Adrenal gland (tissue), 5 donors: ENCODE measurements at regions not wholly inside any gene's neighbourhood (a gene's known extent, or its start where the extent isn't known, plus 50 kb on each side); places are given as distances from the start of the nearest gene placed in this dataset.

Source experiments
- CTCF ChIP-seq, 6 experiments: fragments of 450-650 bp in 4 of 6; fragments of 200-600 bp in 2 of 6; sonication (generic) in 1 of 6; IDR thresholded peaks; 1 replicate in 5 of 6; 2 replicates in 1 of 6; pipeline versions ENCODE4 v1.5.1 to v1.8.0; 2016 to 2021; ENCODE audit warnings: antibody characterized with exemption in 6 of 6, mild to moderate bottlenecking in 2 of 6, moderate library complexity in 1 of 6
- POLR2A ChIP-seq, 2 donors: fragments of 450-650 bp; IDR thresholded peaks; one replicate each; pipeline ENCODE4 v1.6.1; 2017; ENCODE audit warnings: antibody characterized with exemption in 2 of 2, mild to moderate bottlenecking in 2 of 2, moderate library complexity in 1 of 2
- donor health status: DM: no; HTN: no; CAD: no.

GRCh38 chr10:9390516-9390915 lies 1336.0 kb downstream of the GATA3 start:
- TF ChIP-seq POLR2A (IDR thresholded peaks at IDR 0.05) (no peak), CTCF (IDR thresholded peaks at IDR 0.05) (no peak)
